H1 (cell line): ENCODE measurements at regions not wholly inside any gene's neighbourhood (a gene's known extent, or its start where the extent isn't known, plus 50 kb on each side); places are given as distances from the start of the nearest gene placed in this dataset.

Source experiments
- EZH2 ChIP-seq: fragments of 200-600 bp; sonication (generic); IDR thresholded peaks from 2 replicates; pipeline ENCODE4 v1.7.1; 2012; ENCODE audit warnings: low read depth, mild to moderate bottlenecking, moderate library complexity, low read length, inconsistent platforms; ENCODE audit not compliant: severe bottlenecking
- HDAC2 ChIP-seq, 2 experiments: fragments of 300-600 bp in 1 of 2; sonication (generic) in 1 of 2; IDR thresholded peaks; 2 replicates each; pipeline ENCODE4 v1.6.1; 2011 to 2012; ENCODE audit warnings: low read depth in 2 of 2, low read length in 2 of 2, mild to moderate bottlenecking in 2 of 2, moderate library complexity in 2 of 2, borderline replicate concordance in 1 of 2, inconsistent platforms in 1 of 2
- JUND ChIP-seq: IDR thresholded peaks from 2 replicates; pipeline ENCODE4 v1.6.1; 2011; ENCODE audit warnings: mild to moderate bottlenecking, improper control_type of control experiment, low read length
- POLR2AphosphoS5 ChIP-seq: IDR thresholded peaks from 2 replicates; pipeline ENCODE4 v1.6.1; 2011; ENCODE audit warnings: low read depth, low read length
- RNF2 ChIP-seq: fragments of 200-900, 300-1000 bp; sonication (generic); IDR thresholded peaks from 2 replicates; pipeline ENCODE4 v1.7.1; 2016; ENCODE audit warnings: borderline replicate concordance, low read depth, mild to moderate bottlenecking, antibody characterized with exemption, low read length; ENCODE audit not compliant: poor library complexity, severe bottlenecking; ENCODE audit errors: missing control alignments
- SIRT6 ChIP-seq: IDR thresholded peaks from one replicate; pipeline ENCODE4 v1.7.1; 2012; ENCODE audit warnings: low read length, inconsistent platforms
- YY1 ChIP-seq: IDR thresholded peaks from 2 replicates; pipeline ENCODE4 v1.6.1; 2011; ENCODE audit warnings: low read depth, mild to moderate bottlenecking, low read length
- TF ChIP-seq, protein P1 (sequence below), 3 experiments: IDR thresholded peaks; 1 replicate in 2 of 3; 2 replicates in 1 of 3; pipeline versions ENCODE4 v1.5.1 to v1.6.1; 2011; ENCODE audit warnings: low read length in 3 of 3, mild to moderate bottlenecking in 3 of 3, inconsistent platforms in 2 of 3, low read depth in 1 of 3, moderate library complexity in 1 of 3; ENCODE audit not compliant: insufficient read depth in 1 of 3; ENCODE audit errors: control extremely low read depth in 1 of 3
- TF ChIP-seq, protein P2 (sequence below): fragments of 300-600 bp; sonication (generic); IDR thresholded peaks from 2 replicates; pipeline ENCODE4 v1.7.1; 2012; ENCODE audit warnings: low read length, moderate library complexity, mild to moderate bottlenecking, inconsistent platforms; ENCODE audit not compliant: insufficient replicate concordance

DNA sequence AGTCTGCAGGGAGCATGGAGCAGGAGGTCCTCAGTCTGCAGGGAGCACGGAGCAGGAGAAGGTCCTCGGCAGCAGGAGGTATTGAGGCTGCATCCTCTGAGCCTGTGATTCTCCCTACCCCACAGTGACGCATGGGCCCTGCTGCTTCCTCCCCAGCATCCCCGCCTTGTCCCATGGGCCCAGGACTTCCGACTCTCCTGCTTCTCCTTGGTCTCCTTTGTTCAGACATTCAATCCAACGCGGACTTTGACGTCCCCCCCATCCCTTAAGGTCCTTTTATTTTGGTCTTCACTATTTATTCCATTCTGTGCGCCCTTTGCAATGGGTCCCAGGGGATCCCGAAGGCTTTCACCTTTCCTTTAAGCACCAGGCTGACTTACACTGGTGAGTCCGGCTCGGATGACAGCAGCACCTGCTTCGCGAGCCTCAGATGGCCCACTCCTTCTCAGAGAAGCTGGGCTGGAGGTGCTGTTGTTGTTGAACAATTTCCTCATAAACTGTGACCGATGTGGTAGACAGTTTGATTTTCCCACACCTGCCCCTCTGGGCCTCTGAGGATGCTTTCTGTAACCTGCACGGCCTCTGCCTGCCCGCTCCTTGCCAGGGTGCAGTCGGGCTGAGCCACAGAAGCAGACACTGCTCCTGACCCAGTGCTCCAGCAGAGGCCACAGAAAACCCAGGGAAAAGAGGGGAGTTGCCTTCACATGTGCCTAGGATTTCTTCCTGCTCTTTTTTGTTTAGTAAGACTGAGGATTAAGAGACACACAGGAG, 407.2 kb upstream of the SHH start:
- TF ChIP-seq RNF2 (no peak), EZH2 (no peak), YY1 (no peak), JUND (no peak), POLR2AphosphoS5 (no peak), SIRT6 (no peak), HDAC2 (IDR thresholded peaks at IDR 0.05; ENCODE audit: borderline replicate concordance in 1 of 2, low read depth in 2 of 2, low read length in 2 of 2) (no peak)
- TF ChIP-seq, protein P1, sequence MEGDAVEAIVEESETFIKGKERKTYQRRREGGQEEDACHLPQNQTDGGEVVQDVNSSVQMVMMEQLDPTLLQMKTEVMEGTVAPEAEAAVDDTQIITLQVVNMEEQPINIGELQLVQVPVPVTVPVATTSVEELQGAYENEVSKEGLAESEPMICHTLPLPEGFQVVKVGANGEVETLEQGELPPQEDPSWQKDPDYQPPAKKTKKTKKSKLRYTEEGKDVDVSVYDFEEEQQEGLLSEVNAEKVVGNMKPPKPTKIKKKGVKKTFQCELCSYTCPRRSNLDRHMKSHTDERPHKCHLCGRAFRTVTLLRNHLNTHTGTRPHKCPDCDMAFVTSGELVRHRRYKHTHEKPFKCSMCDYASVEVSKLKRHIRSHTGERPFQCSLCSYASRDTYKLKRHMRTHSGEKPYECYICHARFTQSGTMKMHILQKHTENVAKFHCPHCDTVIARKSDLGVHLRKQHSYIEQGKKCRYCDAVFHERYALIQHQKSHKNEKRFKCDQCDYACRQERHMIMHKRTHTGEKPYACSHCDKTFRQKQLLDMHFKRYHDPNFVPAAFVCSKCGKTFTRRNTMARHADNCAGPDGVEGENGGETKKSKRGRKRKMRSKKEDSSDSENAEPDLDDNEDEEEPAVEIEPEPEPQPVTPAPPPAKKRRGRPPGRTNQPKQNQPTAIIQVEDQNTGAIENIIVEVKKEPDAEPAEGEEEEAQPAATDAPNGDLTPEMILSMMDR (IDR thresholded peaks at IDR 0.05; ENCODE audit: control extremely low read depth in 1 of 3, insufficient read depth in 1 of 3, low read depth in 1 of 3, low read length in 3 of 3) = no peak
- TF ChIP-seq, protein P2, sequence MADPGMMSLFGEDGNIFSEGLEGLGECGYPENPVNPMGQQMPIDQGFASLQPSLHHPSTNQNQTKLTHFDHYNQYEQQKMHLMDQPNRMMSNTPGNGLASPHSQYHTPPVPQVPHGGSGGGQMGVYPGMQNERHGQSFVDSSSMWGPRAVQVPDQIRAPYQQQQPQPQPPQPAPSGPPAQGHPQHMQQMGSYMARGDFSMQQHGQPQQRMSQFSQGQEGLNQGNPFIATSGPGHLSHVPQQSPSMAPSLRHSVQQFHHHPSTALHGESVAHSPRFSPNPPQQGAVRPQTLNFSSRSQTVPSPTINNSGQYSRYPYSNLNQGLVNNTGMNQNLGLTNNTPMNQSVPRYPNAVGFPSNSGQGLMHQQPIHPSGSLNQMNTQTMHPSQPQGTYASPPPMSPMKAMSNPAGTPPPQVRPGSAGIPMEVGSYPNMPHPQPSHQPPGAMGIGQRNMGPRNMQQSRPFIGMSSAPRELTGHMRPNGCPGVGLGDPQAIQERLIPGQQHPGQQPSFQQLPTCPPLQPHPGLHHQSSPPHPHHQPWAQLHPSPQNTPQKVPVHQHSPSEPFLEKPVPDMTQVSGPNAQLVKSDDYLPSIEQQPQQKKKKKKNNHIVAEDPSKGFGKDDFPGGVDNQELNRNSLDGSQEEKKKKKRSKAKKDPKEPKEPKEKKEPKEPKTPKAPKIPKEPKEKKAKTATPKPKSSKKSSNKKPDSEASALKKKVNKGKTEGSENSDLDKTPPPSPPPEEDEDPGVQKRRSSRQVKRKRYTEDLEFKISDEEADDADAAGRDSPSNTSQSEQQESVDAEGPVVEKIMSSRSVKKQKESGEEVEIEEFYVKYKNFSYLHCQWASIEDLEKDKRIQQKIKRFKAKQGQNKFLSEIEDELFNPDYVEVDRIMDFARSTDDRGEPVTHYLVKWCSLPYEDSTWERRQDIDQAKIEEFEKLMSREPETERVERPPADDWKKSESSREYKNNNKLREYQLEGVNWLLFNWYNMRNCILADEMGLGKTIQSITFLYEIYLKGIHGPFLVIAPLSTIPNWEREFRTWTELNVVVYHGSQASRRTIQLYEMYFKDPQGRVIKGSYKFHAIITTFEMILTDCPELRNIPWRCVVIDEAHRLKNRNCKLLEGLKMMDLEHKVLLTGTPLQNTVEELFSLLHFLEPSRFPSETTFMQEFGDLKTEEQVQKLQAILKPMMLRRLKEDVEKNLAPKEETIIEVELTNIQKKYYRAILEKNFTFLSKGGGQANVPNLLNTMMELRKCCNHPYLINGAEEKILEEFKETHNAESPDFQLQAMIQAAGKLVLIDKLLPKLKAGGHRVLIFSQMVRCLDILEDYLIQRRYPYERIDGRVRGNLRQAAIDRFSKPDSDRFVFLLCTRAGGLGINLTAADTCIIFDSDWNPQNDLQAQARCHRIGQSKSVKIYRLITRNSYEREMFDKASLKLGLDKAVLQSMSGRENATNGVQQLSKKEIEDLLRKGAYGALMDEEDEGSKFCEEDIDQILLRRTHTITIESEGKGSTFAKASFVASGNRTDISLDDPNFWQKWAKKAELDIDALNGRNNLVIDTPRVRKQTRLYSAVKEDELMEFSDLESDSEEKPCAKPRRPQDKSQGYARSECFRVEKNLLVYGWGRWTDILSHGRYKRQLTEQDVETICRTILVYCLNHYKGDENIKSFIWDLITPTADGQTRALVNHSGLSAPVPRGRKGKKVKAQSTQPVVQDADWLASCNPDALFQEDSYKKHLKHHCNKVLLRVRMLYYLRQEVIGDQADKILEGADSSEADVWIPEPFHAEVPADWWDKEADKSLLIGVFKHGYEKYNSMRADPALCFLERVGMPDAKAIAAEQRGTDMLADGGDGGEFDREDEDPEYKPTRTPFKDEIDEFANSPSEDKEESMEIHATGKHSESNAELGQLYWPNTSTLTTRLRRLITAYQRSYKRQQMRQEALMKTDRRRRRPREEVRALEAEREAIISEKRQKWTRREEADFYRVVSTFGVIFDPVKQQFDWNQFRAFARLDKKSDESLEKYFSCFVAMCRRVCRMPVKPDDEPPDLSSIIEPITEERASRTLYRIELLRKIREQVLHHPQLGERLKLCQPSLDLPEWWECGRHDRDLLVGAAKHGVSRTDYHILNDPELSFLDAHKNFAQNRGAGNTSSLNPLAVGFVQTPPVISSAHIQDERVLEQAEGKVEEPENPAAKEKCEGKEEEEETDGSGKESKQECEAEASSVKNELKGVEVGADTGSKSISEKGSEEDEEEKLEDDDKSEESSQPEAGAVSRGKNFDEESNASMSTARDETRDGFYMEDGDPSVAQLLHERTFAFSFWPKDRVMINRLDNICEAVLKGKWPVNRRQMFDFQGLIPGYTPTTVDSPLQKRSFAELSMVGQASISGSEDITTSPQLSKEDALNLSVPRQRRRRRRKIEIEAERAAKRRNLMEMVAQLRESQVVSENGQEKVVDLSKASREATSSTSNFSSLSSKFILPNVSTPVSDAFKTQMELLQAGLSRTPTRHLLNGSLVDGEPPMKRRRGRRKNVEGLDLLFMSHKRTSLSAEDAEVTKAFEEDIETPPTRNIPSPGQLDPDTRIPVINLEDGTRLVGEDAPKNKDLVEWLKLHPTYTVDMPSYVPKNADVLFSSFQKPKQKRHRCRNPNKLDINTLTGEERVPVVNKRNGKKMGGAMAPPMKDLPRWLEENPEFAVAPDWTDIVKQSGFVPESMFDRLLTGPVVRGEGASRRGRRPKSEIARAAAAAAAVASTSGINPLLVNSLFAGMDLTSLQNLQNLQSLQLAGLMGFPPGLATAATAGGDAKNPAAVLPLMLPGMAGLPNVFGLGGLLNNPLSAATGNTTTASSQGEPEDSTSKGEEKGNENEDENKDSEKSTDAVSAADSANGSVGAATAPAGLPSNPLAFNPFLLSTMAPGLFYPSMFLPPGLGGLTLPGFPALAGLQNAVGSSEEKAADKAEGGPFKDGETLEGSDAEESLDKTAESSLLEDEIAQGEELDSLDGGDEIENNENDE = no peak
